KOPT-K1 (cell line): ENCODE measurements at regions not wholly inside any gene's neighbourhood (a gene's known extent, or its start where the extent isn't known, plus 50 kb on each side); places are given as distances from the start of the nearest gene placed in this dataset.

Experiments used
- H3K27ac ChIP-seq: fragments of 200-600 bp; sonication (generic); 2 replicates; pipeline ENCODE4 v1.5.1; 2016; ENCODE audit warnings: antibody characterized with exemption, mild to moderate bottlenecking, low read depth, low read length; ENCODE audit not compliant: poor library complexity, severe bottlenecking
- H3K36me3 ChIP-seq: fragments of 200-600 bp; sonication (generic); 2 replicates; pipeline ENCODE4 v1.5.1; 2017; ENCODE audit warnings: antibody characterized with exemption, mild to moderate bottlenecking, low read length, moderate library complexity; ENCODE audit not compliant: insufficient read depth
- H3K9me3 ChIP-seq: fragments of 200-600 bp; sonication (generic); 2 replicates; pipeline ENCODE4 v1.5.1; 2017; ENCODE audit warnings: antibody characterized with exemption, low read length, mild to moderate bottlenecking; ENCODE audit not compliant: insufficient read depth, poor library complexity, severe bottlenecking

DNA sequence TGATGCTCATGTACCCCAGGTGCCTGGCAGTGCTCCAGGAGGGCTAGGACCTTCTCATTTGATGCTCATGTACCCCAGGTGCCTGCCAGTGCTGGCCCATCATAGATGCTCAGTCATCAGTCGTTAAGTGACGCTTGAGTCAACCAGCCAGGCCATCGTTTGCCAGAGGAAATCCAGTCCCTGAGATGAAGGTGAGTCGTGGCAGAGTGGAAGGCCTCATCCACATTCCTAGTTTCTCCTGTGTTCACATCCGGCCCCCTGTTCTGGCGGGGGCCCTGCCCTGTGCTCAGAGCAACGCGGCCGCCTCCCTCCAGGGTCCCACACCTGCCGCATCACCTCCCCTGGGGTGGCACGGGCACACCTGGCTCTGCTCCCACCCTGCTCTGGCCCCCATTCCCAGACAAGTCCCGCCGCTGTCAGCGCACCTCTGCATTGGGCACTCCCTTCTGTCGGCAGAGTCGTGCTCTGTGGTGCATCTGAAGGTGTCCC, 279.9 kb downstream of the BRD1 start:
- Histone ChIP-seq H3K9me3 (peaks cover 11% of the 10 kb centered on the region), H3K36me3 (no peaks in the 10 kb centered on the region), H3K27ac (no peak overlapping the region)

DNA sequence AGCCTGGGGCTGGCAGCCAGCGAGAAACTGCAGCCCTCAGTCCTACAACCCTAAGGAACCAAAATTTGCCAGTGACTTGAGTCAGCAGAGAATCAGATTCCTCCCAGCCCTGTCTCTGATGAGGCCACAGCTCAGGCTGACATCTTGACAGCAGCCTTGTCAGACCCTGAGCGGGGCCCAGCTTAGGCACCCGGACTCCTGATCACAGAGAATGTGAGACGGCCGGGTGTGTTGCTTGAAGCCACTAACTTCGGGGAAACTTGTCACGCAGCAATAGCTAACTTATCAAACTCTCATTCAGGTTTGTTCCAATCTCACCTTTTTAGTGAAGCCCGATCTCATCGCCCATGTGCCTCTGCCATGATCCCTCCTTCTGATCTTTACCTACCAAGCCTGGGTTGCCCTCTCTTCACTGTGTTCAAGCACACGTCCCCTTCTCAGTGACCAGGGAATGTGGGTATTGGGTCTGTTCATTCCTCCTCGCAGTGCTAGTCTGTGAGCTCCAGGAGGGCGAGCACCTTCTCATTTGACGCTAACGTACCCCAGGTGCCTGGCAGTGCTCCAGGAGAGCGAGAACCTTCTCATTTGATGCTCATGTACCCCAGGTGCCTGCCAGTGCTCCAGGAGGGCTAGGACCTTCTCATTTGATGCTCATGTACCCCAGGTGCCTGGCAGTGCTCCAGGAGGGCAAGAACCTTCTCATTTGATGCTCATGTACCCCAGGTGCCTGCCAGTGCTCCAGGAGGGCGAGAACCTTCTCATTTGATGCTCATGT, 280.7 kb downstream of the BRD1 start:
- Histone ChIP-seq H3K27ac (no peak overlapping the region), H3K36me3 (no peaks in the 10 kb centered on the region), H3K9me3 (peaks cover 11% of the 10 kb centered on the region)

DNA sequence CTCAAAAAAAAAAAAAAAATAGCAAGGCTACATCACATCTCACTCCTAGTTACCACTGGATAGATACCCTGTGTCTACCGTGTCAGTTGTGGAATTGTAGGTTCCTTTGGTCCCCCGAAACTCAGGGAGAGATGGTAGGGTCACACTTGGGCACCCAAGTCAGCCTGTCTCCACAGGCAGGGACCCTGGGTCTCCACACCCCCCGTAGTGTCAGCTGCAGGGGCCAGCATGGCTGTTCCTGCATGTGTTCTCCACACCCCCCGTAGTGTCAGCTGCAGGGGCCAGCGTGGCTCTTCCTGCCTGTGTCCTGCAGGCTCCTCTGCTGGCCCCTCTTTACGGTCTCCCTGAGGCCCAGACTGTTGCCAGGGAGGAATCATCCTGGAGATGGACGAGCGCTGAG, 282.1 kb downstream of the BRD1 start:
- H3K36me3 ChIP-seq: no peaks in the 10 kb centered on the region
- H3K9me3 ChIP-seq: no peaks in the 10 kb centered on the region

DNA sequence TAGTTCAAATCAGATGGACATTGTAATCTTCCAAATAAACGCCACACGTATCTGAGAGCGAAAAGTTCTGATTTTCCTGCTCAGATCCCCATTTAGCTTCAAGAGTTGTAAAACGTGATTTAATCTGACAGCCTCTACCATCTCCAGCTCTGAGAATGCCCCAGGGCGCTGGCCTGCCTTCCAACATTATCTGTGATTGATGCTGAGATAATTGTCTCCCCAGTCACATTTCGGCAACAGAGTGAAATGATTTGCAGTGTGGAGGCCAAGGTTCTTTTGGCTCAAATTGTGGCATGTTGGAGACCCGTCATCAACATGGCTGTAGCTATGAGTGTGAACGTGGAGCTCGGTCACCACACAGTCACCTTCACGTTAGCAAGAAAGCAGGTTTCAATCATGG, 283.4 kb downstream of the BRD1 start:
- Histone ChIP-seq H3K36me3 (no peaks in the 10 kb centered on the region), H3K27ac (no peak overlapping the region), H3K9me3 (no peaks in the 10 kb centered on the region)

More for the DNA sequence above, 282.1 kb downstream of the BRD1 start:
- H3K27ac ChIP-seq: no peak overlapping the region

DNA sequence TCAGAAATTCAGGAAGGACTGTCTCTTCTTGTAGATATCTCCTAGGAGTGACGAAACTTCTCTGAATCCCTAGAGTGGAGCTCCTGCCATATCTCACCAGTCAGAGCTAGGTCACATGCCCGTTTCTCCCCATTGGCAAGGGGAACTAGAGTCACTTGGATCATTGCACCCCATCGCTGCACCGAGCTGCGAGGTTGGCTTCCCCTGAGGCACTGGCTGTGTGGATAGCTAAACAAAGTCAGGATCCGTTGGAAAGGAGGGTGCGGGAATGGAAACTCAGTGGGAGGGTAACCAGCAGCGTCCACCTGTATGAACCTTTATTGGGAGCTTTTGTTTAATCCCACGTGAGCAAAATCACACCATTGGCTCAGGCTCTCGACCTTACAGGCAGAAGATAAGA, 283.8 kb downstream of the BRD1 start:
- no peaks in the 10 kb centered on the region for H3K9me3 ChIP-seq
- no peaks in the 10 kb centered on the region for H3K36me3 ChIP-seq
- H3K27ac ChIP-seq: no peak overlapping the region

DNA sequence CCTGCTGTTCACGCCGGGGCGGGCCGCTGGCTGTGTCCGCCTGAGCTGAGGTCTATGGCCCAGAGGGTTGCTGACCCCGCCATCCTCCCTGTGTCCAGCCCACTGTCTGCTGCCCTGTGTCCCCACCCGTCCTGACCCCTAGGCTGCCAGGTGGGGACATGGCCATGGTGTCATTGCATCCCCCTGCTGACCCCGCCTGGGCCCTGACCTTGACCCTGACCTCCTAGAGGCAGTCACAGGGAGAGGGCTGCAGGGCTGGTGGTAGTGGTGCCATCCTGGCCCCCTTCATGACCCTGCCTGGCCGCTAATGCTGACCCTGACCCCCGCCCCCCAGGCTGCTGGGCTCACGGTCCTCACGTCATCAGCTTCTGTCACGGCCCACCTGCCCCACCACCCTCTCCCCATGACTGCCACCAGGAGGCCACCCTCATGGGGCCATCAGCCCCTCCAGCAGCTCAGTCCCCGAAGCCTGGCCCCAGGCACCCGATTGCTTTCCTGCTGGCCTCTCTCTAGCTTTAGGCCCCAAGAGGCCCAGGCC, 285.9 kb downstream of the BRD1 start:
- H3K9me3 ChIP-seq: no peaks in the 10 kb centered on the region

DNA sequence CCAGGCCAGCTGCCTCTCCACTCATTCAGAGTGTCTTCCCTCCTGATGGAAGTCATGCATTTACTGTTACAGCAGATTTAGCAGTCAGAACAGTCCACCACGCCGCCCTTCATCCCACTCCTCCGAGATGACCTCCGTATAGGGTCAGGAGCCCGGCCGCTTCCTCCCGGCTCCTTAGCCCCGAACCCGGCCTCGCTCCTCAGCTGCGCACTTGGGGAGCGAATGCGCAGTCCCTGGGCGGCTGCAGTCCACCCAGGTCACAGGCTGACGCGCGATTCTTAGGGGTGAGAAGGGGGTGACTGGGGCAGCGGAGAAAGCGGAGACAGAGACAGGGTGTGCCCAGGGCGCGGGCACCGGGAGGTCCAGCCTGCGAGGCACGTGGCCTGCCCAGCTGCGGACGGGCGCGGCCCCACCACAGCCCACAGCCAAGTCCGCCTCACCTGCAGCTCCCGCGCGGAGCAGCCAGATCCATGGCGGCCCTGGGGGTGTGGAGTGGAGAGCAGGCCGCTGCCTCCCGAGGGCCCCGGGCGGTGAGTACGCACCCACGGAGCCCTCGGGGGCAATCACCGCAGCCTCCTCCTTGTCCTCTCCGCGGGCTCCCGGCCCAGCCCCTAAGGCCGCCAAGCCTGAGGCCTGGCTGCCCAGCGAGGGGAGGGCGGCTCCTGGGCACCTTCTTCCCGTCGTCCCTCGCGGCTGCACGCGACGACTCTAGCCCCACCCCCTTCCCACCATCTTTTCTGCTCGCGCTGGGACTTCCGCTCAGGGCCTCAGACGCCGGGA, 286.6 kb downstream of the BRD1 start:
- Histone ChIP-seq H3K27ac (no peak overlapping the region), H3K9me3 (no peaks in the 10 kb centered on the region), H3K36me3 (no peaks in the 10 kb centered on the region)

More for the DNA sequence above, 285.9 kb downstream of the BRD1 start:
- no peaks in the 10 kb centered on the region for H3K36me3 ChIP-seq
- no peak overlapping the region for H3K27ac ChIP-seq

DNA sequence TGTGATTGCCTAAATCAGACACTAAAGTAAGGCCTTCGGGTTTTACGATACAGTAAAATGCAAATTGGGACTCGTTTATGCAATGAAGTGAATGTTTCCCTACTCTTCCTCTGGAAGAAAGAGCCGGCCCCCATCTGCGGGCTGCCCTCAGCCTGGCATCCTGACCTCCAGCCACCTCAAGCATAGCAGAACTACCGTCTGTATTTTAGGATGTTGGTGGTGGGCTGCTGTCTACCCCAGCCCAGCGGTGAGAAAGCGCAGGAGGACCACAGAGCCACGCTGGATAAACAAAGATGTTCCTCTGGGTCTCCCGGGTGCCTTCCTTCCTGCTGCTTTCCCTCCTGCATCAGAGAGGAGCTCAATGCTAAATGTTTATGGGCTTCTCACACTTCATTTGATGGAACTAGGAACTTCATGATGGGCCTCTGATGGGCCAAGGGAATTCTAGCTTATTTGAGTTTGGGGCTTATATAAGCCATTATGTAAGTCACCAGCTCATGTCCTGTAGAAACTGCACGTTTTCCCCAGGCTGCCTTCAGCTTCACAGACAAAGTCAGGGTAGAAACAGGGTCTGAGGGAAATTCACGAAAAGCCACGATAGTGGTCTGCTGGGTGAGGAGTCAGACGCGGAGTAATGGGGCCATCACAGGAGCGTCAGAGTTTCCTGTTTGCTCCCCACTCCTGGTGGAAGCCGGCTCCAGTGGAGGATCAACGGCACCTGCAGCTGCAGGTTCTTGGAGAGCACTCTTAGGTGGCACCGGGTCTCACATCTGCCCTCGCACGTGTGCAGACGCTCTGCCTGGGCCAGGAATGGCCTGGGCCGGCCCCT, 287.4 kb downstream of the BRD1 start:
- Histone ChIP-seq H3K9me3 (no peaks in the 10 kb centered on the region), H3K27ac (no peak overlapping the region), H3K36me3 (no peaks in the 10 kb centered on the region)

DNA sequence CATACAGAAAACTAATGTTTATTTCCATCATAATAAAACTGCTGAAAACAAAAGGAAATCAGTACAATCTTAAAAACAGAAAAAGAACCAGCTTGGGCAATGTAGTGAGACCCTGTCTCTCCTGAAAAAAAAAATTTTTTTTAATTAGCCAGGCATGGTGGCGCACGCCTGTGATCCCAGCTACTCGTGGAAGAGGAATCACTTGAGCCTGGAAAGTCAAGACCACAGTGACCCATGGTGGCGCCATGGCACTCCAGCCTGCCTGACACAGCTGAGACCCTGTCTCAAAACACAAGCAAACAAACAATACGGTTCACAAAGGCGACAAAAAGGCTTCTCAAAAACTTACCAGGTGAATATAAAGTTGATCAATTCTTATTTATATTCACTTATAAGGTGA, 289.7 kb downstream of the BRD1 start:
- Histone ChIP-seq H3K27ac (no peak overlapping the region), H3K9me3 (no peaks in the 10 kb centered on the region), H3K36me3 (no peaks in the 10 kb centered on the region)

DNA sequence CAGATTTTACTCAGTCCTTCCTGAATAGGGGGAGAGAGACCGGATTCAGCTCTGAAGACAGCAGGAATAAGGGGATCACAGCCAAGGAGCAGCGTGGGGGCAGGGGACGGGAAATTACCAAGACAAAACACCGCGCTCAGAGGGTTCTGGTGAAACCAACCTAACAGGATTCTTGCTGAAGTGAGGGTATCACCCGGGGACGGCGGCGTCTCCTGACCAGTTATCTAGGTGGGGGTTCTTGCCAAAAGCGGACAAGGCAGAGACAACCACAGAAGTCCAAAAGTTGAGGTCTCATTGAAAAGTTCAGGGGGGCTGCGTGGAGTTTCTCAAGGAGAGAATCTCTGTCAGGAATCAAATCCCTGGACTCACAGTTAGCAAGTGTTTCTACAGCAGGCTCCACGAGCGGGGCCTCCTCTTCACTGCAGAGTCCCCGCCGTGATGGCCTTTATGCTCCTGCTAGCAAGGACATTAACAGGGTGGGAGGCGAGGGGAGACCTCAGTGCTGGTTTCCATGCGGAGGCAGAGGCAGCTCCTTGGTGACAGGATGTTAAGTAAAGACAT, 291.0 kb downstream of the BRD1 start:
- no peaks in the 10 kb centered on the region for H3K9me3 ChIP-seq
- no peaks in the 10 kb centered on the region for H3K36me3 ChIP-seq
- H3K27ac ChIP-seq: no peak overlapping the region

DNA sequence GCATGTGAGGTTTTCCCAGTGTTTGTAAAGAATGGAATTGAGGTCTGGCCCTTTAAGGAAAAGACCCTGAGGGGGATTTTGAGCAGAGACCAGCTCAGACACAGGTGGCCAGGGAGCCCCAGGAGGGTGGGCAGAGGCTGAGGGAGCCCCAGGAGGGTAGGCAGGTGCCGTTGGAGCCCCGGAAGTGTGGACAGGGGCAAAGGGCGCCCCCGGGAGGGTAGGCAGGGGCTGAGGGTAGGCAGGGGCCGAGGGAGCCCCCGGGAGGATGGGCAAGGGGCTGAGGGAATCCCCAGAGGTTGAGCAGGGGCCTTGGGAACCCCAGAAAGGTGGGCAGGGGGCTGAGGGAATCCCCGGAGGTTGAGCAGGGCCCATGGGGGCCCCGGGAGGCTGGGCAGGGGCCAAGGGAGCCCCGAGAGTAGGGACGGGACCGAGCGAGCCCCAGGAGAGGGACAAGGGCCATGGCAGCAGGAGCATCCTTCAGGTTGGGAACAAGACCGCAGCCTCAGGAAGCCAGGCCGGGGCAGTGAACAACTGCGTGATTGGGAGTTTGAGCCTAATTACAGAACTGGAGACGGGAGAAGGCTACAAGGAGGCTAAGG, 292.0 kb downstream of the BRD1 start:
- H3K9me3 ChIP-seq: no peaks in the 10 kb centered on the region
- H3K27ac ChIP-seq: no peak overlapping the region

DNA sequence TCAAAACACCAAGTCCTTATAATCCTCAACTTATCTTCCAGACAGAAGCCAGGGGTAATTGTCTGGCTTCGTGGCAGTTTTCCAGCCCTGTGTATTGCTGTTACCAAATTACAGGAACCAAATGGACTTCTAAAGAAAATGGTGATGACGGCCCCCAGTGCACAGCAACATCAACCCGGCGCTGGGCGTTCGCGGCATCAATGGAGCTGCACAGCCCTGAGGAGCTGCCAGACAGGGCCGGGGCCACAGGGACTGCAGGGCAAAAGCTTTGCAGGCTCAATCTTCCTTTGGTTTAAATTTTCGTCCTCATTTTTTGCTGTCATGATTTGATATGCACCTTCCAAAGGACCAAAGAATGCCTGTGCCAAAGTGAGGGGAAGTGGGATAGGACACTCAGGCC, 292.5 kb downstream of the BRD1 start:
- H3K27ac ChIP-seq: no peak overlapping the region

More for the DNA sequence above, 292.0 kb downstream of the BRD1 start:
- no peaks in the 10 kb centered on the region for H3K36me3 ChIP-seq

DNA sequence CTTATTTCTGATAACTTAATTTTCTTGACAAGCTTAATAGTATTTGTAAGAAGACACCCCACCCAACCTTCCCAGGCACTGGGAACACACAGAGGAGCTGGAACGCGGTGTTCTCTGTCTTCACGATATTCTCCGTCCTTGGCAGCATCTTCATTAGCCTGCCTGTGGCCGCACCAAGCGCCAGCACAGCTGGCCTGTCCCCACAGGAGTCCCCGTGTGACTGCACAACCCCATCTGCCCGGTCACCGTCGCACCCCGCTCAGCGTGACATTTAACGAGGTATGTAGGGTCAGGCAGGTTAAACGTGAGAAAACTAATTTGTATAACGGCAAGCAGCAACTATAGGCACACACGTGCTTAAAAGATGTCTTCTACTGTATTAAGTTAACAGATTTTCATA, 293.3 kb downstream of the BRD1 start:
- H3K36me3 ChIP-seq: no peaks in the 10 kb centered on the region
- peaks cover 1% of the 10 kb centered on the region for H3K9me3 ChIP-seq
- no peak overlapping the region for H3K27ac ChIP-seq

More for the DNA sequence above, 292.5 kb downstream of the BRD1 start:
- H3K36me3 ChIP-seq: no peaks in the 10 kb centered on the region
- no peaks in the 10 kb centered on the region for H3K9me3 ChIP-seq

DNA sequence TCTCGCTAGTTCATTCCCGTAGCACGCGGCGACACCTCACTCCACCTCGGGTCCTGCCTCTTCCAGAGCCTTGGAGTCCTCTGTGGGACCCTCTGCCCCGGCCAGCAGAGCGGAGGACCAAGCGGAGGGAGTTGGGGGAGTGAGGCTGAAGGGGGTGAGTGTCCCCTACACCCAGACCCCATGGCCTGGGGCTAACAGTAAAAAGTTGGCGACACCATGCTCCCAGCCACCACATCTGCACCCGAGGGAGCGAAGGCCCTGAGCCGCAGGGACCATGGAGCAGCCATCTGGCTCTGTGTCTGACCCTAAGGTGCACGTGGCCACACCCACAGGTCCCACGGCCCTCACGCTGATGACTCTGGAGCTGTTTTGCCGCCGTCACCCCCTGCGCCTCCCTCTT, 293.8 kb downstream of the BRD1 start:
- Histone ChIP-seq H3K36me3 (no peaks in the 10 kb centered on the region), H3K27ac (no peak overlapping the region), H3K9me3 (peaks cover 6% of the 10 kb centered on the region)
